ENCODE measurements at regions not wholly inside any gene's neighbourhood (a gene's known extent, or its start where the extent isn't known, plus 50 kb on each side); places are given as distances from the start of the nearest gene placed in this dataset.

DNA sequence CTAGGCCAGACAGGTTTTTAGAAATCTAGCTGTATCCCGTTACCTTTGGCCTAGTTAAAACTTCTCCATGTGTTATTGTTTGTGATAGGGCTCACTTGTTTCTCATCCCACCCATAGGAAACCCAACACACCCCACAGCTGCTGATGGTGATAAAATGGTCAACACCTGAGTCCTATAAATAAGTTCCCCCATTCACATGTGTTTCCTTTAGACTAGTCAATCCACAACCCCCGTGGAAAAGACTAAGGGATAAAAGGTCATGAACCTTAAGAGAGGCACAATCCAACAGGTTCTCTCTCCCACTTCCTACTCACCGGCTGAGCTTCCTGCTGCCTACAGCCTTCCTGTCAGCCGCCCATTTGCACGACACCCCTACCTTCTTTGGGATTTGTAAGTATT is 768.4 kb downstream of the JRKL start:
- TF ChIP-seq CTCF (IDR thresholded peaks at IDR 0.05): no peak
- TF ChIP-seq POLR2A (IDR thresholded peaks at IDR 0.05): no peak
- no peak for TF ChIP-seq EP300 (IDR thresholded peaks at IDR 0.05)
